ENCODE measurements at regions not wholly inside any gene's neighbourhood (a gene's known extent, or its start where the extent isn't known, plus 50 kb on each side); places are given as distances from the start of the nearest gene placed in this dataset.
"Not testable (repeated sequence)": the region's sequence is repeated elsewhere in the genome, so short reads cannot be mapped to it uniquely, and the experiment has no call there.

DNA sequence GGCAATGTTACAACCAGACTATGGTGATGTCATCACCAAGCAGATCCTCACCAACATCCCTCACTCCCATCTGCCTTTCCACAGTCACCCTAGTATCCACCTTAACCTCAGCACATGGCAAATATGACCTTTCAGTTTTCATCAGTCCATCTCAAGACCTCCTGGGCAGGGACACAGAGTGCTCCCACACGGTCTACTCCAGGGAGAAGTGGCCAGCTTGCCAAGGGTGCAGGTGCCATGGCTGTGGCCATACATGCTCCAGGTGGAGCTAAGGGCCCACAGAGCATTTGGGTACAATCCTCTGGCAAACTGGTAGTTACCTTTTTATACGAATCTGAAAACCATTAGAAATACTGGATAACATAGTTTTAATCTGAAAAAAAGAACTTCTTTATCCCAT lies 453.1 kb downstream of the ADCYAP1 start:
- DNase-seq (ENCODE audit: low spot score): no peak
- ATAC-seq: no peak
- intact Hi-C loops (cut with DNase I): no loop called here

DNA sequence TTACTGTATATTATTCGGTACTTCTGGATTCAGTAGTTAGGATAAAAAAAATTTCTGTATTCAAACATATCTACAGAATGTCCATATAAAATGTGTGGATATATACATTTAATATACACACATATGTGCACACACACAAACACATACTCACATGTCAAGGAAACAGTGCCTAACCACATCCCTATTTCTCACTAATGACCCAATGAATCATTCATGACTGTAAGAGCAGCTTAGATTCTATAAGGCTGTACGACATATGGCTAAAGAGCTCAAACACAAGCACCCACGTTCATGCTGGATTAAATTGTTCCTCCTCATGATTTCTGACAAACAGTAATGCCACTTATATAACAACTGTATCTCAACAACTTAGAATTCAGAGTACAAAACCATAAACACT lies 457.3 kb downstream of the ADCYAP1 start:
- intact Hi-C loops (cut with DNase I): no loop called here
- DNase-seq (ENCODE audit: low spot score): no peak
- no peak for ATAC-seq

DNA sequence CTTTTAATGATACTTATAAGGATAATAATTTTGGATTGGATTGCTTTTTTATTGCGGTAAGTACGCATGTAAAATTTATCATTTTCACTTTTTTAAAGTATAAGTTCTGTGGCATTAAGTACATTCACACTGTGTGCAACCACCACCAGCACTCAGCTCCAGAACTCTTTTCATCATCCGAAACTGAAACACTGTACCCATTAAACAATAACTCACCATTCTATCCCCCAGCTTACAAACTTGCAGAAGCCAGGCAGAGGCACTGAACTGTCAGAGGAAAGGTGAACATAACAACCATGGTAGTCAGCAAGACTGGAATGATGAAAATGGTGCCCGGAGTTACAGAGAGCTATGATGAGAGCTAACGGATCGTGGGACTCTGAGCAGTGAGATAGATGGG lies 465.9 kb downstream of the ADCYAP1 start:
- DNase-seq (ENCODE audit: low spot score) (no peak), ATAC-seq (no peak)
- intact Hi-C loops (cut with DNase I): no loop called here

DNA sequence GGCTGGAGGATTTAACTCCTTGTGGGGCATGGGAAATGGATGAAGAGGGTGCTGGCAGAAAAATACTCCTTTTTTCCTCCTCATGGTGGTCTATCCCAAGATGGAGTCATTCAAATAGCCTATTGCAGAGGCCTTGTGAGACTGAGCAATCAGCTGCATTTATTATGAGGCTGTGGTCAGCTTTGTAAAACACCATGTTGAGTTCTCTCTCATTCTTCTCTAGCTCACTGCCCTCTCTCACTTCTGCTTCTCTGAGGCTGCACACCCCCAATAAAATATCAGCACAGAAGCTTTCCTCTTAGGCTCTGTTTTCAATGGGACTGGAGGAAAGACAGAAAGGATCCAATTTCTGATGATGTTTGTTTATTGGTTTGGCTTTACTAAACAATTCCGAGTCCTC lies 467.1 kb downstream of the ADCYAP1 start:
- DNase-seq (ENCODE audit: low spot score) (no peak), ATAC-seq (no peak)
- intact Hi-C loops (cut with DNase I): no loop called here

DNA sequence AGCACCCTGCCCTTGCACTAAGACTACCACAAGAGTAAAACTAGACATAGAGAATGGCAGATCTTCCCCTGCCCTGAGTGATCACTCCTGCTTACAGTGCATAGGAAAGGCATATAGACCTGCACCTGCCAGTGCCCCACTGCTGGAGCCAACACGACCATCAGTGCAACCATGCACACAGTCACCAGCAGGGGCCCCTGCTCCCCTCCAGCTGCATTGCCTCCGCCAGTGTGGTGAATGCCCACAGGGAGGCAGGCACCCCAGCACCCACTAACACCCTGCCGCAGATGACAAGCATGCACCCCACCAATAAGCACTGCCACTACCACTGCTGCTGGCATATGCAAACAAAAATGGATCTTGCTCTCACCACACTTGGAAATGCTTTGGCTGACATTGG lies 478.8 kb downstream of the ADCYAP1 start:
- ATAC-seq (peak; percentile 13), DNase-seq (ENCODE audit: low spot score) (no peak)
- intact Hi-C loops (cut with DNase I): no loop called here

DNA sequence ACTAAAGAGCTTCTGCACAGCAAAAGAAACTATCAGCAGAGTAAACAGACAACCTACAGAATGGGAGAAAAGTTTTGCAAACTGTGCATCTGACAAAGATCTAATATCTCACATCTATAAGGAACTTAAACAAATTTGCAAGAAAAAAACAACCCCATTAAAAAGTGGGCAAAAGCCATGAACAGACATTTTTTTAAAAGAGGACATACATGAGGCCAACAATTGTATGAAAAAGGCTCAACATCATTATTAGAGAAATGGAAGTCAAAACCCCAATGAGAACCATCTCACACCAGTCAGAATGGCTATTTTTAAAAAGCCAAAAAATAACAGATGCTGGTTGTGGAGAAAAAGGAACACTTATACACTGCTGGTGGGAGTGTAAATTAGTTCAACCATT lies 483.8 kb downstream of the ADCYAP1 start:
- ATAC-seq; intact Hi-C loops (cut with DNase I); DNase-seq (ENCODE audit: low spot score): not testable (repeated sequence)

DNA sequence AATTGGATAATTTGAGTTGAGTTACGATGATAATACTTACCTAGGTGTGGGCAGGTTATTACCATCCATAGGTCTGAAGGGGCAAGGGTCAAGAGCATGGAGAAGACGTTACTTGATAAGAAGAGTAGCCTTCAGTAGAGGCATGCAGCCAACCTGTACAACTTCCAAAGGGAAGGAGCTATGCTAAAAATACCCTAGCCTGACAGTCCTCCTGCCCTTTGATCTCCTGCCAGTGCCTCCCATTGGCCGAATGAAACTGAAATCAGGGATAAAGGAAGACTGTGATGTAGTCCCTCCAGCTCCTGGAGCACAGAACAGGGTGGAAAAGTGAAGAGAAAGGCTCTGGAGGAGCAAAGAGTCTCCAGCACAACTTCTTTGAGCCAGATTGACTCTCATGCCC lies 487.4 kb downstream of the ADCYAP1 start:
- ATAC-seq (no peak), DNase-seq (ENCODE audit: low spot score) (no peak)
- intact Hi-C loops (cut with DNase I): no loop called here

DNA sequence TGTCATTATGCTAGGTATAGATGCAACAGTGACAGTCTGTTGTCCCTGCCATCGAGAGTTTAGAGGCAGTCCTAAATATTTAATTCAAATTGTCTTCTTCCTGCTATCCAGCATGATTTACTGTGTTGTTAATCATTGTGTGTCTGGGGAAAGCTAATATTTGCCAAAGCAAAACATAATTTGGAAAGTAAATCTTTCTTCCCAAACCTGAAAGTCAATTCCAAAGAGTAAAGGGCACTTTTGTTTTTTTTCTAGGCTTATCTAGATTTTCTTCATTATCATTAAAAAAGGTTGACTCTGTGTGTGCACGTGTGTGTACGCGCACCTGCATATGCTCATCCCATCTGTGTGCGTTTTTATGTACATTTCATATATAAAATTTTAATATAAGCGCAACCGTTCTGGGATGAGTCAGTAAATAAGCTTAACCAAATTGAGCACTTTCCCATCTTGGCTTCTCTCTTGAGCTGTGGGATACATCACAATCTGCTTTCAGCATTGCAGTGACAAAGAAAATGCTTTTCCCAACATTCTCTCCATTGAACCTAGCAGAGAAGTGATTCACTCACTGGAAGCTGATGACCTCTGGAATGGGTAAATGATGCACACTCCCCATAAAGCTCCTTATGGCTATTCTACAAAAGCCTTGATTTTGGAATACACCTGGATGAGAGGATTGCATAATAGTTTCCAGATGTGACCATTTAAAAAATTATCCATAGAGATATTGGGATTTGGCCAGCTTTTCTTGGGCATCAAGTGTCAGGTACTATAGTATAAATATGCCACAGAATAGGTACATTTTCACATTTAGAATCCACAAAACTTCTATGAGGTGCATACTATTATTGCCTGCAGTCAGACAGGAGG lies 488.4 kb downstream of the ADCYAP1 start:
- no peak for DNase-seq (ENCODE audit: low spot score)
- intact Hi-C loops (cut with DNase I): no loop called here
- no peak for ATAC-seq

DNA sequence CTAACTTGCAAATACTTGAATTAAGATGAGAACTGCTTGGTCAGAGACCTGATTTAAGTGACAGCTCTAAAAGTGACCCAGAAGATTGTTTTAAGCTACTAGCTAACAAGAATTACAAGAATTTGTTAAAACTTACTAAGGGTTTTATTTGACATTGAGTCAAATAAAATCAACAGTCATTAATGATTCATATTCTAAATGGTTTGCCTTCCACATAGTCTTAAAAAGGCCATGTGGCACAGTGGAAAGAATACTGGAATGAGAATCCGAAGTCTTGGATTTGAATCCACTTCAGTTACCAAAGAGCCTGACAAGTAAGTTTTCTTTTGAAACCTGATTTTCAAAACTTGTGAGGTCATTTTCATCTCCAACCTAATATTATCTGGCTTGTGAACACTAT lies 489.3 kb downstream of the ADCYAP1 start:
- DNase-seq (ENCODE audit: low spot score): no peak
- intact Hi-C loops (cut with DNase I): no loop called here
- no peak for ATAC-seq

DNA sequence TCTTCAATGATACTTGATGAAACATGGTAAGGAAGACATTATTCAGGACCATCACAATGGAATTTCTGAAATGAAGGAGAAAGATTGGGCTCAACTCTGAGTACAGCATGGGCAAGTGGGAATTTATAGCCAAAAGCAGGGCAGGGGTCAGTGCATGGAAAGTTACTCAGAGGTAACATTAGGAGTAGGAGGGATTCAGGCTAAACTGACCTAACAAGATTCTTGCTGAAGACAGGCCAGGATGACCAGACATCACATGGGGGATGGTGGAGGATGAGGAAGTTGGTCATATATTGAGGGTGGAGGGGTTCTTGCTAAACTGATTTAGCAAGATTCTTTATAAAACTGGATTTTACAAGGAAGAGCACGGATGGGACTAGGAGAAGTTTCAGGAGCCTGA lies 489.8 kb downstream of the ADCYAP1 start:
- ATAC-seq (no peak), DNase-seq (ENCODE audit: low spot score) (no peak)
- intact Hi-C loops (cut with DNase I): no loop called here

DNA sequence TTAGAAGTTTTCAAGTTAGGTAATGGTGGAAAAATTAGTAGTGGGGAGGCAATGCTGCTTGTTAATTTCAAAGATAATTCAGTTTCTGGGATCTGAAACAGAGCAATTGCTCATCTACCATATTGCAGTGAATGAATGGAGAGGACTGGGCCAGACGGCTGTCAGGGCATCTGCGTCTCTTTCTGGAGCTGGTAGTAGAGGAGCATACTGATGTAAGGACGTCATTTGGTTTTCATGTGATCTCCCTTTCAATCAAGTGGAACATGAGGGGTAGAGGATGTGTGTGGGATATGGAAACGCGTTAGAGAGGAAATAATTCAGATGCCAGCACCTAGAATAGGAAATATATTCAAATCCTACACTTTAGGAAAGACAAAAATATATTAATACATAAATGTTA lies 490.3 kb downstream of the ADCYAP1 start:
- ATAC-seq (no peak), DNase-seq (ENCODE audit: low spot score) (no peak)
- intact Hi-C loops (cut with DNase I): no loop called here

DNA sequence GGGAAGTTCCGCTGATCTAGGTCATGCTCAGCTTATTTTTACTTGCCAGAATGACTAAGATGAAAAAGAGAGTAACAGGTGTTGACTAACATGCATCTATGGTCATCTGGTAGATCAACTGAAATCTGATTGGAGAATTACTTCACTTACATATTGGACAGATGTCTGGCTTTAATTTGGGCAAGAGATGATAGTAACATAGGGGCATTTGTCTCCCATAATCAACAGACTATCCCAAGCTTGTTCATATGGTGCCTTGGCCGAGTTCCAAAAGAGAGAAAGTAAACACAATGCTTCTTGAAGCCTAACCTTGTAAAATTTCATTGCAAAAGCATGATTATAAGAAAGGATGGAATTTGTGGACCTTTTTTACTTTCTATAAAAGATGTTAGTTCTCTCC lies 503.7 kb downstream of the ADCYAP1 start:
- ATAC-seq (no peak), DNase-seq (ENCODE audit: low spot score) (no peak)

DNA sequence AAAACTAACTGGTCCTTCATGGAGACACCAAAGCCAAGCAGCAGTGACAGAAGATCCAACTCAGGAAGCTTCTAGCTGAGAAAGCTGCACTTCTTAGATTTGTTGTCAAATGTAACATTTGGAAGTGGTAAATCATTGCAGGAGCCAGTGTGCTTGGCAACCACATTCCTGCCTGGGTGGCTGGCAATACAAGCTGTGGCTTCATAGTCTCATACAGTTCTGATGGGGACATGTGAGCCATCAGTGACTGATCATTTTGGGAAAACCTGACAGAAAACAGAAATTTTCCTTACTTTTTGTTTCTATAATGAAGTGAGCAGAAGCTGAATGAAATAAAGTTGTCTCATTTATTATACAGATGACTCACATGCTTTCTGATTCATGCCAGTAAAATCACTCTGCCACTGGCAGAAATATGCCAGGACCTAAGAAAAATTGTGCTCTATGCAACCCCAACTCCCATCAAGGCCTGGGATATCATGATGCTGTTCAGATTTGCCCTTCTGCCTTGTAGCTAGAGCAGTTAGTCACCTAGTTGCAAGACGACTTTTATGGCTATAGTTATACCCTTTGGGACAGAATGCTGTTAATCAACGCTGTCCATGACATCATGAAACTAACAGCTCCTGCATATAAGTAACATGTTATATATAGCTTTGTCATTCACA lies 508.1 kb downstream of the ADCYAP1 start:
- ATAC-seq: no peak
- intact Hi-C loops (cut with DNase I): no loop called here
- no peak for DNase-seq (ENCODE audit: low spot score)

More for the DNA sequence above, 503.7 kb downstream of the ADCYAP1 start:
- intact Hi-C loops (cut with DNase I): no loop called here

DNA sequence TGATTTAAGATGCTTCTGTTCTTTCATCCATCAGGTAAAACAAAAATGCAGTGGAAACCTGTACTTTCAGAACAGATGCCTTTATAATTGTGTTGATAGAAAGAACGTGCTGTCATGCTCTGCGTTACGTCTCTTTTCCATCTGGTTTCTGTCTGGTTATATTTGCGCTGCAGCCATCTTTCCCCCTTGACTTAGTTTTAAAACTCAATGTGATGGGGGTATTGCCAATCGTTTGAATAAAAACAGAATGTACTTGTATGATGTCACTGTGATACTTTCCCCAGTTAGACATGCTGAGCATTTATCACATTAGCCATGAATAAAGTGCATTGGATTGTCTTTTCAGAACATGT lies 508.6 kb downstream of the ADCYAP1 start:
- intact Hi-C loops (cut with DNase I): no loop called here
- no peak for ATAC-seq
- DNase-seq (ENCODE audit: low spot score): no peak

DNA sequence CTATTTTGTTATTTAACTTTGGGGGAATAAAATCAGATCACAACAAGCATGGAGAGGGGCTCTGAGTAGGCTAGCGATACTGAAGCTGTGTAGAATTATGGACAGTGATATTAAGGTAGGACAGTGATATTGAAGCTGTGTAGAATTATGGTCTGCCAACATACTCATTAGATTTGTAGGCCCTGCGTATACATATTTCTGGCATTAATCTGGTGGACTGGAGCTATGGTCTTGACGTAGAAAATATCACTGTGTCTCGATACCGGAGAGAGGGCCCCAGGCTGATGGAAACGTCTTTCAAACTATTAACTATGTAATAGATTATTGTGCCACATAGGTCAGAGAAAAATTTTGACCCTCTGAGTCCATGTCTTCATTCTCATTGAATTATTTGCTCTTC lies 511.4 kb downstream of the ADCYAP1 start:
- ATAC-seq: no peak
- intact Hi-C loops (cut with DNase I): no loop called here

DNA sequence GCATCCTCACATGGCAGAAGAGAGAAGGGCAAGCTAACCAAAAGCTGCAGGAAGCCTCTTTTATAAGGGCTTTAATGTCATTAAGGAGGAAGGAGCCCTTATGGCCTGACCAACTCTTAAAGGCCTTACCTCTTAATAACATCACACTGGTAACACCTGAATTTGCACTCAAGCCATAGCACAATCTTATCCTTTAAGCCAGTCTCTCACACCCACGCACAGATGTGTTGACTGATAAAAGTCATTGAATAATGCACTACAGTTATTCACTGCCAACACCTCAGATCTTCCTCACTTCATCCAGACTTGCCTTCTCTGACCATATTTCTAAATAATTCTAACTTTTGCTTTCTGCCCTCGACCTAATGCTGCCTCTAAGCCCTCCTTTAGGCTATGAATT lies 516.8 kb downstream of the ADCYAP1 start:
- DNase-seq (ENCODE audit: low spot score): no peak
- intact Hi-C loops (cut with DNase I): no loop called here
- no peak for ATAC-seq

More for the DNA sequence above, 511.4 kb downstream of the ADCYAP1 start:
- DNase-seq (ENCODE audit: low spot score): no peak

DNA sequence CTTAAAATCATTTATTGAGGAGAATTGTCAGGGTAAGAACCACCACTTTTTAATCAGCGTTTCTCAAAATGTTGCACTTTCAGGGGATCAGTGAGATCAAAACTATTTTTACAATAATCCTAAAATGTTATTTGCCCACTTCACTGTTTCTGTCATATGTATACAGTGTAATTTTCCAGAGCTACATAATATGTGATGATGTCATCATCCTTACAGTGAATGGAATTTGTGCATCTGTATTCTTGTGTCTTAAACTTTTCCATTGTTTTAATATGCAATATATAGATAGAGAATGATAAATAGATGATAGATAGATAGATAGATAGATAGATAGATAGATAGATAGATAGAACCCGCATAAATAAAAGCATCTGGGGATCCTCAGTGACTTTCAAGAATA lies 518.0 kb downstream of the ADCYAP1 start:
- no peak for ATAC-seq
- intact Hi-C loops (cut with DNase I): no loop called here
- DNase-seq (ENCODE audit: low spot score): no peak

DNA sequence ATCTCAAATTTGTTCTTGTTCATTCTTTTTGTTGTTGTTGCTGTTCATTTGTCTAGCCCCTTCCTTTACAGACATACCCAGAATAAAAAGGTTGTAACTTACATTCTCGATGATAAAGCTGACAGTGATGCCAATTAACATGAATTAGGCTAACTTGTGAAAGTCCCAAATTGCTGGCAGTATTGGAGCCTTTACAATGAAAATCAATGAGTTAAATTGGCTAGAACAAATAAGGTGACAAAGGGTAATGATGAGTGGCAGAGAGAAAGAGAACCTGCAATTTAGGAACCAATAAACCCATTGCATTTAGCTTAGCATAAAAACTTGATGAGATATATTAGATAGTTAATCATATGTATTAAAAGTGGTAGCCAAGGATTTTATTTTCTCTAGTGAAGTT lies 521.0 kb downstream of the ADCYAP1 start:
- DNase-seq (ENCODE audit: low spot score): no peak
- no peak for ATAC-seq
- intact Hi-C loops (cut with DNase I): no loop called here

DNA sequence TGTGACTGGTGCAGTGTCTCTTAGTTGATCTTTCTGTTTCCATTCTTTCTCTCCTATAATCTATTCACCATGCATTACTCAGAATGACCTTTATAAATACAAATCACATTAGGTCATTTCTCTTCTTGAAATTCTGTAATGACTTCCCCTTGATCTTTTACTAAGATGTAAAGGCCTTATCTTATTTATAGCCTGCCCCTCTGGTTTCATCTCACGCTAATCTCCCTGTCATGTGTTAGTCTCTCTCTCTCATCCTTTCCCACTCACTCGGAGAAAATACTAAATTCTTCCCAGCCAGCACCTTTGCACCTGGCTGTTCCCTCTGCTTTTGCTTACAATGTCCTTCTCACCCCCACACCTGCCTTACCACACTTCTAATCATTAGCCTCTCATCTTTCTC lies 530.8 kb downstream of the ADCYAP1 start:
- intact Hi-C loops (cut with DNase I): no loop called here
- DNase-seq (ENCODE audit: low spot score) (no peak), ATAC-seq (no peak)

DNA sequence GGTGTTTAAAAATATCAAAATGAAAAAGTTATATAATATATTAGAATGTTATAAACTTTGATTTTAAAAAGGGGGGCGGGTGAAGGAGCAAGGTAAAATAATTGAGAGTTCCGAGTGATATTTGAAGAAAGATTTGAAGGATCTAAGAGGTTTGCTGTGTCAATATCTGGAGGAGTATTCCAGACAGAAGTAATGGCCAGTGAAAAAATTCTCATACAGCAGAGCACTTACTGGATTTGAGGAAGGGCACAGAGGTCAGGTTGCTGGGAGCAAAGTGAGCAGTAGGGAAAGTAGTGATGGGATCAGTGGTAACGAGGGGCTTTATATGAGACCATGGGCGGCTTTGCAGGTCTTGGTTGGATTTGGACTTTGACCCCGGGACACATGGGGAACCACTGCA lies 531.5 kb downstream of the ADCYAP1 start:
- ATAC-seq: no peak

DNA sequence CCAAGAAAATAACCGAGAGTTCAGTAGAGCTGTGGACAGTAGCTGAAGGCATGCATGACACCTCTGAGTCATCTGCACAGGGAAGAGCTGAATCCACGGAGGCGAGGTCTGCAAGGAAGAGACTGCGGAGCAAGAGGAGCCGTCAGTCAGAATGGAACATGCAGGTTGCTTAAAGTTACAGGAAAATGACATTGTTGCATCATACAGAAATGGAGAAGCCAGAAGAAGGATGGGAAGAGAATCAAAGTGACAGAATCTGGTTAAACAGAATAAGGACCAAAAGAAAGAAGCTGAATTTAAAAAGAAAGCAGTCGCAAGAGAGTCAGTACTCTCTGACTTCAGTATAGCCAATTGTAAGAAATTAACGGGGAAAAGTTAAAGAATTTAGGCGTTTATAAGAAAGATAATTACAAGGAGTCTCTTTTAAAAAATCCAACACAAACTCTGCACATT lies 533.8 kb downstream of the ADCYAP1 start:
- ATAC-seq: no peak
- DNase-seq (ENCODE audit: low spot score): no peak
- intact Hi-C loops (cut with DNase I): no loop called here

More for the DNA sequence above, 531.5 kb downstream of the ADCYAP1 start:
- intact Hi-C loops (cut with DNase I): no loop called here
- no peak for DNase-seq (ENCODE audit: low spot score)
